Smooth muscle cell of the brain vasculature (primary cell): ENCODE measurements at regions not wholly inside any gene's neighbourhood (a gene's known extent, or its start where the extent isn't known, plus 50 kb on each side); places are given as distances from the start of the nearest gene placed in this dataset.
"Not testable (repeated sequence)": the region's sequence is repeated elsewhere in the genome, so short reads cannot be mapped to it uniquely, and the experiment has no call there.

Source experiments
- DNase-seq: peaks from one replicate; pipeline ENCODE4 v3.0.0-alpha.2; 2012; ENCODE audit warnings: low read depth, low spot score

- DNase-seq, result no peak
These were observed 325.1 kb downstream of the DAD1 start for GRCh38 chr14:22263961-22264360.

GRCh38 chr14:22262881-22263280 is 326.1 kb downstream of the DAD1 start:
- DNase-seq, result no peak

GRCh38 chr14:22255017-22255950 is 333.7 kb downstream of the DAD1 start:
- no peak for DNase-seq

- DNase-seq, result no peak
These were observed 336.3 kb downstream of the DAD1 start for GRCh38 chr14:22252686-22253085.

GRCh38 chr14:22251090-22251489 is 337.9 kb downstream of the DAD1 start:
- no peak for DNase-seq

GRCh38 chr14:22249770-22250169 is 339.3 kb downstream of the DAD1 start:
- no peak for DNase-seq

- no peak for DNase-seq
These were observed 344.9 kb downstream of the DAD1 start for GRCh38 chr14:22243971-22244581.

- not testable (repeated sequence) for DNase-seq
These were observed 350.7 kb downstream of the DAD1 start for GRCh38 chr14:22238320-22238719.

GRCh38 chr14:22233377-22233776 is 355.6 kb downstream of the DAD1 start:
- DNase-seq, result no peak

GRCh38 chr14:22232933-22233332 is 356.1 kb downstream of the DAD1 start:
- no peak for DNase-seq

- no peak for DNase-seq
These were observed 356.5 kb downstream of the DAD1 start for GRCh38 chr14:22232486-22232885.

- no peak for DNase-seq
These were observed 358.0 kb downstream of the DAD1 start for GRCh38 chr14:22231018-22231417.

- no peak for DNase-seq
These were observed 358.5 kb downstream of the DAD1 start for GRCh38 chr14:22230517-22230916.

- DNase-seq, result no peak
These were observed 361.9 kb downstream of the DAD1 start for GRCh38 chr14:22227084-22227483.

- DNase-seq, result no peak
These were observed 362.6 kb downstream of the DAD1 start for GRCh38 chr14:22226381-22226780.

- no peak for DNase-seq
These were observed 363.4 kb downstream of the DAD1 start for GRCh38 chr14:22225516-22226140.

GRCh38 chr14:22221508-22221907 is 367.5 kb downstream of the DAD1 start:
- DNase-seq, result no peak

GRCh38 chr14:22220427-22220826 is 368.6 kb downstream of the DAD1 start:
- DNase-seq, result no peak

- DNase-seq, result no peak
These were observed 370.3 kb downstream of the DAD1 start for GRCh38 chr14:22218728-22219127.

- no peak for DNase-seq
These were observed 375.9 kb downstream of the DAD1 start for GRCh38 chr14:22213120-22213519.

- DNase-seq, result no peak
These were observed 378.1 kb downstream of the DAD1 start for GRCh38 chr14:22210906-22211305.

- no peak for DNase-seq
These were observed 379.0 kb downstream of the DAD1 start for GRCh38 chr14:22210026-22210425.

GRCh38 chr14:22203036-22203435 is 386.0 kb downstream of the DAD1 start:
- DNase-seq, result no peak
